Sigmoid colon (tissue), 4 donors: ENCODE measurements at regions not wholly inside any gene's neighbourhood (a gene's known extent, or its start where the extent isn't known, plus 50 kb on each side); places are given as distances from the start of the nearest gene placed in this dataset.

Experiments used
- EP300 ChIP-seq, 4 donors: sonication (generic); formaldehyde crosslinking; IDR thresholded peaks; one replicate each; pipeline ENCODE4 v1.6.1; 2017; ENCODE audit warnings: antibody characterized with exemption in 4 of 4
- POLR2A ChIP-seq, 2 donors: fragments of 450-650 bp; IDR thresholded peaks; one replicate each; pipeline ENCODE4 v1.6.1; 2016; ENCODE audit warnings: antibody characterized with exemption in 2 of 2, mild to moderate bottlenecking in 2 of 2, moderate library complexity in 2 of 2
- POLR2AphosphoS5 ChIP-seq, 4 donors: sonication (generic); formaldehyde crosslinking; IDR thresholded peaks; one replicate each; pipeline ENCODE4 v1.6.1; 2017; ENCODE audit warnings: antibody characterized with exemption in 4 of 4
- TF ChIP-seq, protein P1 (sequence below), 4 experiments: fragments of 450-650 bp in 3 of 4; fragments of 200-600 bp in 1 of 4; IDR thresholded peaks; one replicate each; pipeline ENCODE4 v1.5.1; 2016 to 2019; ENCODE audit warnings: antibody characterized with exemption in 4 of 4, mild to moderate bottlenecking in 3 of 4, moderate library complexity in 2 of 4

DNA sequence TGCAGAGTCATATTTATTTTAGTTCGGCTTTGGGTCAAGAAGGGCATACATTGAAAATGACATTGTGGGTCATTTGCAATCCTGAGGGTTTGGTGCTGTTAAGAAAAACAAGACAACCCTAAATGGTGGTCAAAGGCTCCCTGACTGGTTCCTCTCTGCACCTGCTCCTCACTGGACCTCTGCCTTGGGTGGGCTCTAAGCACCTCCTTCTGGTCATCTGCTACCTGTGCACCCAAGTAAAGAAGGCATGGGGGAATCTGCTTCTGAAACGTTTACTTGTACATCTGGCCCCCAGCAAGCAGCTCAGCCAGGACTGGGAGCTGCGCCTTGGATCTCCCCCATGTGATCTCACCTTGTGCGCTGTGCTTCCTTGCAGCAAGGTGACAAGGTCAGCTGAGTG, 55.2 kb upstream of the MAL start:
- TF ChIP-seq, protein P1, sequence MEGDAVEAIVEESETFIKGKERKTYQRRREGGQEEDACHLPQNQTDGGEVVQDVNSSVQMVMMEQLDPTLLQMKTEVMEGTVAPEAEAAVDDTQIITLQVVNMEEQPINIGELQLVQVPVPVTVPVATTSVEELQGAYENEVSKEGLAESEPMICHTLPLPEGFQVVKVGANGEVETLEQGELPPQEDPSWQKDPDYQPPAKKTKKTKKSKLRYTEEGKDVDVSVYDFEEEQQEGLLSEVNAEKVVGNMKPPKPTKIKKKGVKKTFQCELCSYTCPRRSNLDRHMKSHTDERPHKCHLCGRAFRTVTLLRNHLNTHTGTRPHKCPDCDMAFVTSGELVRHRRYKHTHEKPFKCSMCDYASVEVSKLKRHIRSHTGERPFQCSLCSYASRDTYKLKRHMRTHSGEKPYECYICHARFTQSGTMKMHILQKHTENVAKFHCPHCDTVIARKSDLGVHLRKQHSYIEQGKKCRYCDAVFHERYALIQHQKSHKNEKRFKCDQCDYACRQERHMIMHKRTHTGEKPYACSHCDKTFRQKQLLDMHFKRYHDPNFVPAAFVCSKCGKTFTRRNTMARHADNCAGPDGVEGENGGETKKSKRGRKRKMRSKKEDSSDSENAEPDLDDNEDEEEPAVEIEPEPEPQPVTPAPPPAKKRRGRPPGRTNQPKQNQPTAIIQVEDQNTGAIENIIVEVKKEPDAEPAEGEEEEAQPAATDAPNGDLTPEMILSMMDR (IDR thresholded peaks at IDR 0.05), result no peak
- TF ChIP-seq POLR2A (IDR thresholded peaks at IDR 0.05) (no peak), POLR2AphosphoS5 (IDR thresholded peaks at IDR 0.05) (no peak), EP300 (IDR thresholded peaks at IDR 0.05) (no peak)
